HL-60 (cell line): ENCODE measurements at regions not wholly inside any gene's neighbourhood (a gene's known extent, or its start where the extent isn't known, plus 50 kb on each side); places are given as distances from the start of the nearest gene placed in this dataset.

Experiments used
- DNase-seq, 2 experiments: peaks; one replicate each; pipeline ENCODE4 v3.0.0-alpha.2; 2010 to 2020; ENCODE audit warnings: low read depth in 1 of 2, low spot score in 1 of 2
- H3K27ac ChIP-seq: fragments of 250-450 bp; sonication (Bioruptor Pico); replicated peaks from 2 replicates; pipeline ENCODE4 v1.5.1; 2020; ENCODE audit warnings: mild to moderate bottlenecking, moderate library complexity
- H3K27me3 ChIP-seq: fragments of 250-450 bp; sonication (Bioruptor Pico); 2 replicates; pipeline ENCODE4 v1.5.1; 2021; ENCODE audit warnings: mild to moderate bottlenecking, moderate library complexity; ENCODE audit not compliant: insufficient read depth, poor library complexity, severe bottlenecking
- H3K4me3 ChIP-seq: replicated peaks from 2 replicates; pipeline ENCODE4 v1.5.1; 2011; ENCODE audit warnings: mild to moderate bottlenecking, control low read depth, low read length; ENCODE audit not compliant: insufficient read depth
- GABPA ChIP-seq: IDR thresholded peaks from 2 replicates; pipeline ENCODE4 v1.6.1; 2012; ENCODE audit warnings: low read depth
- POLR2AphosphoS5 ChIP-seq: IDR thresholded peaks from 2 replicates; pipeline ENCODE4 v1.6.1; 2012; ENCODE audit warnings: low read depth
- SPI1 ChIP-seq: IDR thresholded peaks from 2 replicates; pipeline ENCODE4 v1.6.1; 2012; ENCODE audit warnings: low read depth, mild to moderate bottlenecking, borderline replicate concordance
- TF ChIP-seq, protein P1 (sequence below): IDR thresholded peaks from one replicate; pipeline ENCODE4 v1.5.1; 2011; ENCODE audit warnings: low read length, control low read depth, inconsistent platforms; ENCODE audit not compliant: insufficient read depth
- TF ChIP-seq, protein P2 (sequence below): IDR thresholded peaks from 2 replicates; pipeline ENCODE4 v1.6.1; 2012; ENCODE audit warnings: low read depth; ENCODE audit not compliant: insufficient replicate concordance

DNA sequence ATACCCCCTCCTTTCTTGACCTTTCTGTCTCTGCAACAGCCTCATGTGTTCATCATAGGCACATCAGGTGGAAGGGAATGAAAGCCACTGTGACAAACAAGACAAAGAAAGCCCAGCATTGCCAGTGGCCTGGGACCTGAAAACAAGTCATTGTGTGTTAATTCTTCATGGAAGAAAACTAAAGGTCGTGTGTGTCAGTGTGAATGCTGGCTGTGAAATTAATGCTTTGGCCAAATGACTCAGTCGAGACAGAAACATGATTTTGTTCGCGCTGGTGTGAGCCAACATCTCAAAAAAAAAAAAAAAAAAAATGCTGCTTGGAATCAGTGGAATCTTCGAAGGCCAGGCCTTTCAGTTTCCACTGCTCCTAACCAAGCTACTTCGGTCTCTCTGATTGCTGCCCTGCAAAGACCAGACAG lies 386.5 kb upstream of the PROK2 start:
- H3K4me3 ChIP-seq, result no peak overlapping the region
- no peak overlapping the region for H3K27ac ChIP-seq
- DNase-seq, result no peak
- TF ChIP-seq POLR2AphosphoS5 (no peak), SPI1 (no peak), GABPA (no peak)
- TF ChIP-seq, protein P1, sequence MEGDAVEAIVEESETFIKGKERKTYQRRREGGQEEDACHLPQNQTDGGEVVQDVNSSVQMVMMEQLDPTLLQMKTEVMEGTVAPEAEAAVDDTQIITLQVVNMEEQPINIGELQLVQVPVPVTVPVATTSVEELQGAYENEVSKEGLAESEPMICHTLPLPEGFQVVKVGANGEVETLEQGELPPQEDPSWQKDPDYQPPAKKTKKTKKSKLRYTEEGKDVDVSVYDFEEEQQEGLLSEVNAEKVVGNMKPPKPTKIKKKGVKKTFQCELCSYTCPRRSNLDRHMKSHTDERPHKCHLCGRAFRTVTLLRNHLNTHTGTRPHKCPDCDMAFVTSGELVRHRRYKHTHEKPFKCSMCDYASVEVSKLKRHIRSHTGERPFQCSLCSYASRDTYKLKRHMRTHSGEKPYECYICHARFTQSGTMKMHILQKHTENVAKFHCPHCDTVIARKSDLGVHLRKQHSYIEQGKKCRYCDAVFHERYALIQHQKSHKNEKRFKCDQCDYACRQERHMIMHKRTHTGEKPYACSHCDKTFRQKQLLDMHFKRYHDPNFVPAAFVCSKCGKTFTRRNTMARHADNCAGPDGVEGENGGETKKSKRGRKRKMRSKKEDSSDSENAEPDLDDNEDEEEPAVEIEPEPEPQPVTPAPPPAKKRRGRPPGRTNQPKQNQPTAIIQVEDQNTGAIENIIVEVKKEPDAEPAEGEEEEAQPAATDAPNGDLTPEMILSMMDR, result no peak
- TF ChIP-seq, protein P2, sequence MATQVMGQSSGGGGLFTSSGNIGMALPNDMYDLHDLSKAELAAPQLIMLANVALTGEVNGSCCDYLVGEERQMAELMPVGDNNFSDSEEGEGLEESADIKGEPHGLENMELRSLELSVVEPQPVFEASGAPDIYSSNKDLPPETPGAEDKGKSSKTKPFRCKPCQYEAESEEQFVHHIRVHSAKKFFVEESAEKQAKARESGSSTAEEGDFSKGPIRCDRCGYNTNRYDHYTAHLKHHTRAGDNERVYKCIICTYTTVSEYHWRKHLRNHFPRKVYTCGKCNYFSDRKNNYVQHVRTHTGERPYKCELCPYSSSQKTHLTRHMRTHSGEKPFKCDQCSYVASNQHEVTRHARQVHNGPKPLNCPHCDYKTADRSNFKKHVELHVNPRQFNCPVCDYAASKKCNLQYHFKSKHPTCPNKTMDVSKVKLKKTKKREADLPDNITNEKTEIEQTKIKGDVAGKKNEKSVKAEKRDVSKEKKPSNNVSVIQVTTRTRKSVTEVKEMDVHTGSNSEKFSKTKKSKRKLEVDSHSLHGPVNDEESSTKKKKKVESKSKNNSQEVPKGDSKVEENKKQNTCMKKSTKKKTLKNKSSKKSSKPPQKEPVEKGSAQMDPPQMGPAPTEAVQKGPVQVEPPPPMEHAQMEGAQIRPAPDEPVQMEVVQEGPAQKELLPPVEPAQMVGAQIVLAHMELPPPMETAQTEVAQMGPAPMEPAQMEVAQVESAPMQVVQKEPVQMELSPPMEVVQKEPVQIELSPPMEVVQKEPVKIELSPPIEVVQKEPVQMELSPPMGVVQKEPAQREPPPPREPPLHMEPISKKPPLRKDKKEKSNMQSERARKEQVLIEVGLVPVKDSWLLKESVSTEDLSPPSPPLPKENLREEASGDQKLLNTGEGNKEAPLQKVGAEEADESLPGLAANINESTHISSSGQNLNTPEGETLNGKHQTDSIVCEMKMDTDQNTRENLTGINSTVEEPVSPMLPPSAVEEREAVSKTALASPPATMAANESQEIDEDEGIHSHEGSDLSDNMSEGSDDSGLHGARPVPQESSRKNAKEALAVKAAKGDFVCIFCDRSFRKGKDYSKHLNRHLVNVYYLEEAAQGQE, result no peak
- H3K27me3 ChIP-seq, result no peaks in the 10 kb centered on the region

DNA sequence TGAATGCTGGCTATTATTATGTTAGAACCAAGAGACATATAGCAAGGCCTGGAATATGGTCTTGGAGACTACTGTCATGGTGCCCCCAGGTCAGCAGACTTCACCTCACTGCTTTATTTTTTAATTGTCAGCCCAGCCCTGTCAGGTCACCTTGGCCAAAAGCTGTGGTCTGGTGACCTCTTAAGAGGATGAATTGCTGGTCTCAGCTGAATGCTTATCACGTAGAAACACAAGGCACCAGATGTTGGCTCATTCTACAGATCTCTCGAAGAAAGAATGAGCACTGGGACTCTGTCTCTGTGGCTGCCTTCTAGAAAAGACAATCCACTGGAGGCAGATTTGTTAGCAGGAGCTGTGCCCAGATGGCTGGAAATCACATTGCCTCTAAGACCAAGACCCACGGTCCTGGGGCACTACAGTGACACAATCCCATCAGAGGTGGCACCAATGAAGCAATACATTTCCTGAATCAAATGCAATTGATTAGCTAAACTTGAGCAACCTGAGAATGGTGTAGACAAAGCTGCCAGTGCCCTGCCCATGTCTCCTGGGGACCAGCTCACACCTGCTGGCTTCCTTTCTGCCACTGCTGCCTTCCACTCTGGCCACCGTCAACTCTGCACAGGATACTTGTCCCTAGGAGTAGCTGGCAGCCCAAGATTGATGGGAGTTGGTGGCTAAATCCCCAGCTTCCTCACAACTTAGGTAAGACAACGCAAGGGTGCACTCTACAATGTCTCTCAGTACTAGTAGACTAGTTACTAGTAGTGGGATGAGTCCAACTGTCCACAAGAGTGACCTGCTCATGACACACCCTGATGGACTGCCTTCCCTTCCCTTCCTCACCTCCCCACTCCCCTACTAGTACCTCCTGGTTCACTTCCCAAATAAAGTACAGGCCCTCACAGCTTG lies 384.9 kb upstream of the PROK2 start:
- Histone ChIP-seq H3K27me3 (no peaks in the 10 kb centered on the region), H3K4me3 (no peak overlapping the region), H3K27ac (no peak overlapping the region)
- DNase-seq, result no peak
- TF ChIP-seq, protein P2, result no peak
- TF ChIP-seq POLR2AphosphoS5 (no peak), GABPA (no peak), SPI1 (no peak)
- TF ChIP-seq, protein P1, result no peak

DNA sequence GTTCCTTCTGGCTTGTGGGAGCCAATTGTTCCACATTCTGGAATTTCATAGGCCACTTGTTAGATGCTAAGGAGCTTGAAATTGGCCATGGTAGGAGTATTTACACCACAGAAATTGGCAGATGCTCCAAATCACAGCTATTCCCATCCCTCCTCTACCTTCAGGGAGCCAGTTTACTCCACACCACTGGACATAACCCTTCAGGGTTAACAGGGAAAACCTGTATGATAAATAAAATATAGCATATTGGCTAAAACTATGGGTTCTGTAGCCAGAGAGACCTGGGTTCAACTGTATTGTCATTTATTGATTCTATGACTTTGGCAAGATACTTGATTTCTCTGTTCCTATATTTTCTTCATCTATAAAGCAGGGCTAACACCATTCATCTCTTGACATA lies 384.2 kb upstream of the PROK2 start:
- DNase-seq, result no peak
- no peak overlapping the region for H3K4me3 ChIP-seq
- no peak overlapping the region for H3K27ac ChIP-seq
- H3K27me3 ChIP-seq, result no peaks in the 10 kb centered on the region
- TF ChIP-seq POLR2AphosphoS5 (no peak), SPI1 (no peak), GABPA (no peak)
- TF ChIP-seq, protein P2, result no peak
- TF ChIP-seq, protein P1, result no peak
